ENCODE measurements at regions not wholly inside any gene's neighbourhood (a gene's known extent, or its start where the extent isn't known, plus 50 kb on each side); places are given as distances from the start of the nearest gene placed in this dataset.

GRCh38 chr18:10032331-10033015 is 118.7 kb downstream of the VAPA start:
- no peak for DNase-seq (ENCODE audit: low read depth in 3 of 3, low spot score in 2 of 3)

- DNase-seq (ENCODE audit: low read depth in 3 of 3, low spot score in 2 of 3): no peak
Measured at GRCh38 chr18:10033016-10033399, 119.2 kb downstream of the VAPA start.

GRCh38 chr18:10035281-10035991 is 121.6 kb downstream of the VAPA start:
- no peak for DNase-seq (ENCODE audit: low read depth in 3 of 3, low spot score in 2 of 3)

GRCh38 chr18:10036479-10036878 is 122.7 kb downstream of the VAPA start:
- DNase-seq (ENCODE audit: low read depth in 3 of 3, low spot score in 2 of 3): no peak

- DNase-seq (ENCODE audit: low read depth in 3 of 3, low spot score in 2 of 3): no peak
Measured at GRCh38 chr18:10037181-10037580, 123.4 kb downstream of the VAPA start.

GRCh38 chr18:10038268-10038667 is 124.5 kb downstream of the VAPA start:
- DNase-seq (ENCODE audit: low read depth in 3 of 3, low spot score in 2 of 3): no peak

GRCh38 chr18:10040287-10041011 is 126.6 kb downstream of the VAPA start:
- DNase-seq (ENCODE audit: low read depth in 3 of 3, low spot score in 2 of 3): no peak

- DNase-seq (ENCODE audit: low read depth in 3 of 3, low spot score in 2 of 3): no peak
Measured at GRCh38 chr18:10041180-10041579, 127.4 kb downstream of the VAPA start.

- no peak for DNase-seq (ENCODE audit: low read depth in 3 of 3, low spot score in 2 of 3)
Measured at GRCh38 chr18:10042492-10042891, 128.7 kb downstream of the VAPA start.

GRCh38 chr18:10044054-10044453 is 130.2 kb downstream of the VAPA start:
- no peak for DNase-seq (ENCODE audit: low read depth in 3 of 3, low spot score in 2 of 3)

GRCh38 chr18:10045296-10045891 is 131.6 kb downstream of the VAPA start:
- DNase-seq (ENCODE audit: low read depth in 3 of 3, low spot score in 2 of 3): no peak

- DNase-seq (ENCODE audit: low read depth in 3 of 3, low spot score in 2 of 3): no peak
Measured at GRCh38 chr18:10046178-10046807, 132.5 kb downstream of the VAPA start.

GRCh38 chr18:10047237-10047636 is 133.4 kb downstream of the VAPA start:
- DNase-seq (ENCODE audit: low read depth in 3 of 3, low spot score in 2 of 3): no peak

GRCh38 chr18:10049747-10050146 is 135.9 kb downstream of the VAPA start:
- no peak for DNase-seq (ENCODE audit: low read depth in 3 of 3, low spot score in 2 of 3)

GRCh38 chr18:10050956-10051355 is 137.1 kb downstream of the VAPA start:
- no peak for DNase-seq (ENCODE audit: low read depth in 3 of 3, low spot score in 2 of 3)

- no peak for DNase-seq (ENCODE audit: low read depth in 3 of 3, low spot score in 2 of 3)
Measured at GRCh38 chr18:10051877-10052631, 138.2 kb downstream of the VAPA start.

- DNase-seq (ENCODE audit: low read depth in 3 of 3, low spot score in 2 of 3): no peak
Measured at GRCh38 chr18:10052871-10053270, 139.1 kb downstream of the VAPA start.

GRCh38 chr18:10053861-10054260 is 140.0 kb downstream of the VAPA start:
- DNase-seq (ENCODE audit: low read depth in 3 of 3, low spot score in 2 of 3): no peak

GRCh38 chr18:10054366-10054765 is 140.6 kb downstream of the VAPA start:
- DNase-seq (ENCODE audit: low read depth in 3 of 3, low spot score in 2 of 3): no peak

GRCh38 chr18:10055125-10055750 is 141.4 kb downstream of the VAPA start:
- DNase-seq (ENCODE audit: low read depth in 3 of 3, low spot score in 2 of 3): no peak

All from right renal cortex interstitium (tissue), 3 donors.